ENCODE measurements at regions not wholly inside any gene's neighbourhood (a gene's known extent, or its start where the extent isn't known, plus 50 kb on each side); places are given as distances from the start of the nearest gene placed in this dataset.

- TF ChIP-seq CTCF (IDR thresholded peaks at IDR 0.05) (no peak), POLR2A (IDR thresholded peaks at IDR 0.05) (no peak)
- 69% methylated on average over 20 of the region's 20 CpGs for WGBS (ENCODE audit: insufficient coverage, low coverage, low lambda C conversion rate, missing lambda C conversion rate)
- Histone ChIP-seq H3K27me3 (no peaks in the 10 kb centered on the region), H3K4me1 (no peaks in the 10 kb centered on the region), H3K4me3 (no peak overlapping the region), H3K27ac (no peak overlapping the region), H3K9me3 (no peaks in the 10 kb centered on the region), H3K36me3 (no peaks in the 10 kb centered on the region)
- intact Hi-C loops (cut with DNase I) = no loop called here
- DNase-seq (peak in 1 of 3 donors; percentile 20), ATAC-seq (no peak)
Measured at GRCh38 chr2:240305369-240305962, 130.0 kb upstream of the GPC1 start.

GRCh38 chr2:240306185-240306584 is 129.3 kb upstream of the GPC1 start:
- 84% methylated on average over 6 of the region's 9 CpGs for WGBS (ENCODE audit: insufficient coverage, low coverage, low lambda C conversion rate, missing lambda C conversion rate)
- Histone ChIP-seq H3K9me3 (no peaks in the 10 kb centered on the region), H3K27me3 (no peaks in the 10 kb centered on the region), H3K4me3 (no peak overlapping the region), H3K27ac (no peak overlapping the region), H3K36me3 (no peaks in the 10 kb centered on the region), H3K4me1 (no peaks in the 10 kb centered on the region)
- DNase-seq (peak in 1 of 3 donors; percentile 17), ATAC-seq (no peak)
- intact Hi-C loops (cut with DNase I) = no loop called here
- TF ChIP-seq POLR2A (IDR thresholded peaks at IDR 0.05) = no peak
- TF ChIP-seq CTCF (IDR thresholded peaks at IDR 0.05) = no peak

GRCh38 chr2:240308111-240308651 is 127.3 kb upstream of the GPC1 start:
- Histone ChIP-seq H3K27me3 (no peaks in the 10 kb centered on the region), H3K9me3 (no peaks in the 10 kb centered on the region), H3K4me1 (no peaks in the 10 kb centered on the region), H3K4me3 (no peak overlapping the region), H3K36me3 (no peaks in the 10 kb centered on the region), H3K27ac (no peak overlapping the region)
- 76% methylated on average over 9 of the region's 17 CpGs for WGBS (ENCODE audit: insufficient coverage, low coverage, low lambda C conversion rate, missing lambda C conversion rate)
- intact Hi-C loops (cut with DNase I) = no loop called here
- ATAC-seq = peak in 2 of 4 donors; percentile 19 to 33
- TF ChIP-seq POLR2A (IDR thresholded peaks at IDR 0.05) (no peak), CTCF (IDR thresholded peaks at IDR 0.05) (no peak)
- DNase-seq = peak in 1 of 3 donors; percentile 31

- no peaks in the 10 kb centered on the region for H3K36me3 ChIP-seq
- DNase-seq = peak in 1 of 3 donors; percentile 0
- 44% methylated on average over 1 of the region's 1 CpG for WGBS (ENCODE audit: insufficient coverage, low coverage, low lambda C conversion rate, missing lambda C conversion rate)
- no peak overlapping the region for H3K27ac ChIP-seq
- H3K4me1 ChIP-seq = no peaks in the 10 kb centered on the region
- intact Hi-C loops (cut with DNase I) = no loop called here
- no peaks in the 10 kb centered on the region for H3K9me3 ChIP-seq
- no peaks in the 10 kb centered on the region for H3K27me3 ChIP-seq
- no peak for ATAC-seq
- TF ChIP-seq CTCF (IDR thresholded peaks at IDR 0.05) (no peak), POLR2A (IDR thresholded peaks at IDR 0.05) (no peak)
- H3K4me3 ChIP-seq = no peak overlapping the region
Measured at GRCh38 chr2:240309214-240309613, 126.2 kb upstream of the GPC1 start.

Data from right lobe of liver (tissue), 6 donors.